CMK (cell line): ENCODE measurements at regions not wholly inside any gene's neighbourhood (a gene's known extent, or its start where the extent isn't known, plus 50 kb on each side); places are given as distances from the start of the nearest gene placed in this dataset.

Source experiments
- DNase-seq: peaks from one replicate; pipeline ENCODE4 v3.0.0-alpha.2; 2010; ENCODE audit warnings: low read depth

GRCh38 chr13:80454245-80454644 is 113.3 kb upstream of the SPRY2 start:
- DNase-seq = peak; percentile 67

- no peak for DNase-seq
Observed at GRCh38 chr13:80452279-80452678, 111.4 kb upstream of the SPRY2 start.

- DNase-seq = no peak
Observed at GRCh38 chr13:80451641-80452040, 110.7 kb upstream of the SPRY2 start.

GRCh38 chr13:80450386-80450785 is 109.5 kb upstream of the SPRY2 start:
- no peak for DNase-seq

- no peak for DNase-seq
Observed at GRCh38 chr13:80448725-80449124, 107.8 kb upstream of the SPRY2 start.

GRCh38 chr13:80447747-80448146 is 106.8 kb upstream of the SPRY2 start:
- DNase-seq = no peak

- no peak for DNase-seq
Observed at GRCh38 chr13:80444240-80445015, 103.5 kb upstream of the SPRY2 start.

GRCh38 chr13:80442609-80443008 is 101.7 kb upstream of the SPRY2 start:
- no peak for DNase-seq

GRCh38 chr13:80441968-80442367 is 101.0 kb upstream of the SPRY2 start:
- DNase-seq = no peak

GRCh38 chr13:80438521-80438920 is 97.6 kb upstream of the SPRY2 start:
- no peak for DNase-seq

- no peak for DNase-seq
Observed at GRCh38 chr13:80437231-80437630, 96.3 kb upstream of the SPRY2 start.

GRCh38 chr13:80436571-80437169 is 95.7 kb upstream of the SPRY2 start:
- DNase-seq = no peak

GRCh38 chr13:80430561-80430960 is 89.6 kb upstream of the SPRY2 start:
- DNase-seq = no peak

GRCh38 chr13:80428349-80429096 is 87.6 kb upstream of the SPRY2 start:
- no peak for DNase-seq

GRCh38 chr13:80419416-80419815 is 78.5 kb upstream of the SPRY2 start:
- DNase-seq = no peak

GRCh38 chr13:80413611-80414010 is 72.7 kb upstream of the SPRY2 start:
- no peak for DNase-seq

- no peak for DNase-seq
Observed at GRCh38 chr13:80408270-80408669, 67.3 kb upstream of the SPRY2 start.

GRCh38 chr13:80400865-80401426 is 60.0 kb upstream of the SPRY2 start:
- DNase-seq = no peak

GRCh38 chr13:80400164-80400864 is 59.4 kb upstream of the SPRY2 start:
- DNase-seq = no peak

- DNase-seq = no peak
Observed at GRCh38 chr13:80399340-80400163, 58.6 kb upstream of the SPRY2 start.
